ENCODE measurements at regions not wholly inside any gene's neighbourhood (a gene's known extent, or its start where the extent isn't known, plus 50 kb on each side); places are given as distances from the start of the nearest gene placed in this dataset.
"Not testable (repeated sequence)": the region's sequence is repeated elsewhere in the genome, so short reads cannot be mapped to it uniquely, and the experiment has no call there.

DNA sequence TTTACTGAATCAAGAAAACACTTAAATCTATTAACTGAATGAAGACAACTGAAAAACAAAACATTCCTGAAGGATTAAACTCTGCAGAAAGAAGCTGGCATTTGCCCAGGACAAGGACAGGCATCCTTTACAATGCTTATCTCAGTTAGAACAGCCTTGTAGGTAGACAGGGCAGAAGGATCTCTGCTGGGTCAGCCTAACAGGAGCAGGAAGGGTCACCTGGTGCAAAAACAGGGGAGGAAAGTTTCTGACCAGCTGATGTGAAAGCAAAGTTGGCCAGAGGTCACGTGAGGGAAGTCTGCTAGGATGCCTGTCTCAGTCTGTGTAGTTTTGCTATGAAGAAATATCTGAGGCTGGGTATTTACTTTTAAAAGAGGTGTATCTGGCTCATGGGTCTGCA is 348.6 kb downstream of the ANAPC1 start:
- CTCF ChIA-PET: no interaction called here
- POLR2A ChIA-PET (ENCODE audit: unreplicated experiment): no interaction called here
- Histone ChIP-seq H3F3A (ENCODE audit: low read length, unreplicated experiment) (no peaks in the 10 kb centered on the region), H3K9ac (ENCODE audit: low read length) (no peak overlapping the region), H3K4me3 (ENCODE audit: low read length) (no peak overlapping the region), H2AFZ (ENCODE audit: low read length) (no peak overlapping the region), H3K9me3 (ENCODE audit: low read length) (no peaks in the 10 kb centered on the region), H3K4me2 (ENCODE audit: low read length) (peak overlapping the region; percentile 10; the same call in 1 of the 2 replicates), H4K20me1 (ENCODE audit: low read length) (no peaks in the 10 kb centered on the region), H3K27me3 (ENCODE audit: low read length) (no peaks in the 10 kb centered on the region), H3K4me1 (ENCODE audit: insufficient read depth, low read length) (peaks cover 37% of the 10 kb centered on the region), H3K36me3 (ENCODE audit: low read depth, low read length) (no peaks in the 10 kb centered on the region), H3K9me2 (replicated peaks; ENCODE audit: low read length) (no peaks in the 10 kb centered on the region), H3K27ac (ENCODE audit: low read length) (peak overlapping the region; percentile 4), H3K79me2 (ENCODE audit: low read length) (no peaks in the 10 kb centered on the region)
- no TSS peak for BruUV-seq (replicated peaks)
- intact Hi-C loops (cut with micrococcal nuclease): no loop called here
- ATAC-seq (no peak), DNase-seq (peak; percentile 56)
- TF ChIP-seq, protein P1, sequence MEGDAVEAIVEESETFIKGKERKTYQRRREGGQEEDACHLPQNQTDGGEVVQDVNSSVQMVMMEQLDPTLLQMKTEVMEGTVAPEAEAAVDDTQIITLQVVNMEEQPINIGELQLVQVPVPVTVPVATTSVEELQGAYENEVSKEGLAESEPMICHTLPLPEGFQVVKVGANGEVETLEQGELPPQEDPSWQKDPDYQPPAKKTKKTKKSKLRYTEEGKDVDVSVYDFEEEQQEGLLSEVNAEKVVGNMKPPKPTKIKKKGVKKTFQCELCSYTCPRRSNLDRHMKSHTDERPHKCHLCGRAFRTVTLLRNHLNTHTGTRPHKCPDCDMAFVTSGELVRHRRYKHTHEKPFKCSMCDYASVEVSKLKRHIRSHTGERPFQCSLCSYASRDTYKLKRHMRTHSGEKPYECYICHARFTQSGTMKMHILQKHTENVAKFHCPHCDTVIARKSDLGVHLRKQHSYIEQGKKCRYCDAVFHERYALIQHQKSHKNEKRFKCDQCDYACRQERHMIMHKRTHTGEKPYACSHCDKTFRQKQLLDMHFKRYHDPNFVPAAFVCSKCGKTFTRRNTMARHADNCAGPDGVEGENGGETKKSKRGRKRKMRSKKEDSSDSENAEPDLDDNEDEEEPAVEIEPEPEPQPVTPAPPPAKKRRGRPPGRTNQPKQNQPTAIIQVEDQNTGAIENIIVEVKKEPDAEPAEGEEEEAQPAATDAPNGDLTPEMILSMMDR (conservative IDR thresholded peaks at IDR 0.05; ENCODE audit: low read depth, low read length): no peak
- TF ChIP-seq EZH2 (IDR thresholded peaks at IDR 0.05; ENCODE audit: low read length, unreplicated experiment) (no peak), EZH2phosphoT487 (IDR thresholded peaks at IDR 0.05; ENCODE audit: borderline replicate concordance, low read length) (no peak)

DNA sequence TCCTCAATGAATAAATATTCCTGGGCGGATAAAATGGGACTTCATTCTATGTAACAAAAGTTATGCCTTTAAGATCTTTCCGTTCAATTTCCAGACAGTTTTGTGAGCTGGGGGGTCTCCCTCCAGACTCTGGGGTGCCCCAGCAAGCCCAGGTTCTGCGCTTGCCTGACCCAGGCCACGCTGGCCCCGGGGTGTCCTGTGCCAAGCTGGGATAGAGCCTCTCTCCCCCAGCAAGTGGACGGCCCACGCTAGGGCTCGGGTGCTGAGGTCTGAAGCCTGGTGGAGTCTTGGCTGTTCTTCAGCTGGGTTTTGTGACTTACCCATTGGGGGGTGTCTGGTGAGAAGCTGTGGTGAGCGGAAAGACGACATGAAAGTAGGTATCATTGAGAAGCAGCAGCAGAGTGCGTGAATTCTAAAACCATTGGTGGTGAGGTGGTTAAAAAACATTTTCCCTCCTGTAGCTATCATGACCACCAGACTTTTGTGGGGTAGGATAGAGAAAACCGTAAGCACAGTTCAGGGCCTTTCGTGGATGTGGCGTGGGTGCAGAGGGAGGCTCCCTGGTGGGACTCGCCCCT is 346.8 kb downstream of the ANAPC1 start:
- no peaks in the 10 kb centered on the region for H3K36me3 ChIP-seq (ENCODE audit: low read depth, low read length)
- H3K27ac ChIP-seq (ENCODE audit: low read length): peak overlapping the region; percentile 33
- POLR2A ChIA-PET (ENCODE audit: unreplicated experiment): no interaction called here

DNA sequence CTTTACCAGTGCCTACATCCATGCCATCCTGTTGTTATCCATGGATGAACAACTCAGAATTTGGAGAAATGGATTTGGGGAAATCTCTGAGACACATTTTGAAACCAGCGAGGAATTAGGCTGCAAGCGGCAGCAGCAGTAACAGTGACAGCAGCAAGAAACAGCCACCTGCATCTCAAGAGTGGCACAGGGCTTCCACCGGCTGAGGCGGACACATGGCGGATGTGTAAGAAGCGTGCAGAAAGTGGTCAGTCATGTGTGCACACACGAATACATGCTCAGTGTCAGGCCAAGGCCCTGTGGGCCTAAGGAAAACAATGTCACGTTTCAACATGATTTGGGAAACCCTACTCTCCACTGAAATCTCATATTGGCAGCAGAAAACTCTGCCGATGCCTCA is 344.0 kb downstream of the ANAPC1 start:
- BruUV-seq (replicated peaks); H2AFZ ChIP-seq (ENCODE audit: low read length); POLR2A ChIA-PET (ENCODE audit: unreplicated experiment); intact Hi-C loops (cut with micrococcal nuclease); H3K27me3 ChIP-seq (ENCODE audit: low read length); H3K9me3 ChIP-seq (ENCODE audit: low read length); H3F3A ChIP-seq (ENCODE audit: low read length, unreplicated experiment); H3K36me3 ChIP-seq (ENCODE audit: low read depth, low read length); H3K4me3 ChIP-seq (ENCODE audit: low read length); H4K20me1 ChIP-seq (ENCODE audit: low read length); CTCF ChIA-PET; H3K9me2 ChIP-seq (replicated peaks; ENCODE audit: low read length); H3K79me2 ChIP-seq (ENCODE audit: low read length); ATAC-seq; H3K27ac ChIP-seq (ENCODE audit: low read length); H3K9ac ChIP-seq (ENCODE audit: low read length); H3K4me2 ChIP-seq (ENCODE audit: low read length); DNase-seq: not testable (repeated sequence)
- H3K4me1 ChIP-seq (ENCODE audit: insufficient read depth, low read length): peaks cover 24% of the 10 kb centered on the region

More for the DNA sequence above, 346.8 kb downstream of the ANAPC1 start:
- no peaks in the 10 kb centered on the region for H3K9me2 ChIP-seq (replicated peaks; ENCODE audit: low read length)
- intact Hi-C loops (cut with micrococcal nuclease): no loop called here
- peaks cover 37% of the 10 kb centered on the region for H3K4me1 ChIP-seq (ENCODE audit: insufficient read depth, low read length)
- no TSS peak for BruUV-seq (replicated peaks)
- H3K27me3 ChIP-seq (ENCODE audit: low read length): no peaks in the 10 kb centered on the region
- no peak overlapping the region for H3K9ac ChIP-seq (ENCODE audit: low read length)
- no peak overlapping the region for H2AFZ ChIP-seq (ENCODE audit: low read length)
- H4K20me1 ChIP-seq (ENCODE audit: low read length): no peaks in the 10 kb centered on the region
- no peak for TF ChIP-seq EZH2 (IDR thresholded peaks at IDR 0.05; ENCODE audit: low read length, unreplicated experiment)
- TF ChIP-seq, protein P1 (conservative IDR thresholded peaks at IDR 0.05; ENCODE audit: low read depth, low read length): no peak
- no peak for TF ChIP-seq EZH2phosphoT487 (IDR thresholded peaks at IDR 0.05; ENCODE audit: borderline replicate concordance, low read length)
- no peaks in the 10 kb centered on the region for H3K79me2 ChIP-seq (ENCODE audit: low read length)
- no peaks in the 10 kb centered on the region for H3K9me3 ChIP-seq (ENCODE audit: low read length)
- CTCF ChIA-PET: no interaction called here
- no peak for DNase-seq
- peak overlapping the region; percentile 59 for H3K4me2 ChIP-seq (ENCODE audit: low read length)
- no peak overlapping the region for H3K4me3 ChIP-seq (ENCODE audit: low read length)
- ATAC-seq: no peak
- no peaks in the 10 kb centered on the region for H3F3A ChIP-seq (ENCODE audit: low read length, unreplicated experiment)

DNA sequence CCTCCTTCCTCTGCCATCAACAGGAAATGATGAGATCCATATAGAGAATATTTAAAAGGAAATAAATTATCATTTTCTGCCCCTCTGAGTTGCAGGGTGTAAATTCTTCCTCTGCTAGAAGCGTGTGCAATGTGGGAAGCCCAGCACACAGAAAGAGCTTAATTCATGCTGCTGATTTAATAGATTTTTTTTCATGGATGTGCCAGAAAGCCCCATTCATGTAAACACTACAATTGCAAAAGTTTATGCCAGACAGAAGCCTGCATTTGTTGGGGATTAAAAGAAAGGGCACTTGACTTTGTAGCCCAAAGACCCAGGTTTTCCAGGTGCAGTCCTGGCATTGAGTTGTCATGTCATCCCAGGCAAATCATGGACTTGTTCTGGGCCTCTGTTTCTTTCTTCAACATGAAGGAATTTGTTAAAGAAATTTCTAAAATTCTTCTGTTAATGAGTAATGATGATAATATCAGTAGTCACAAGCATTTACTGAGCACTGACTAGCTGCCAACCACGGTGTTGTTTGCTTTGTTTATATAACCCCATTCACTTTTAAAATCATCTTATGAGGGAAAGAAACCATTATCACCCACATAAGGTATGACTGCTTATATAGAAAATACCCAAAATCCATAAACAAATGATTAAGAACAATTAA is 341.7 kb downstream of the ANAPC1 start:
- H3K27ac ChIP-seq (ENCODE audit: low read length); POLR2A ChIA-PET (ENCODE audit: unreplicated experiment): not testable (repeated sequence)

DNA sequence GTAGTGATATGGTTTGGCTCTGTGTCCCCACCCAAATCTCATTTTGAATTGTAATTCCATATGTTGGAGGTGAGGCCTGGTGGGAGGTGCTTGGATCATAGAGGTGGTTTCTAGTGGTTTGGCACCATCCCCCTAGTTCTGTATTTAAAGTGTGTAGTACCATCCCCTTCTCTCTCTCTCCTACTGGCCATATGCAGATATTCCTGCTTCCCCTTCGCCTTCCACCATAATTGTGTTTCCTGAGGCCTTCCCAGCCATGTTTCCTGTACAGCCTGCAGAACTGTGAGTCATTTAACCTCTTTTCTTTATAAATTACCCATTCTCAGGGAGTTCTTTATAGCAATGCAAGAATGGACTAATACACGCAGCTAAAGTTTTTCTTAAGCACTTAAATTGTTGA is 340.0 kb downstream of the ANAPC1 start:
- not testable (repeated sequence) for H3K79me2 ChIP-seq (ENCODE audit: low read length)

More for the DNA sequence above, 341.7 kb downstream of the ANAPC1 start:
- H3K4me3 ChIP-seq (ENCODE audit: low read length); H2AFZ ChIP-seq (ENCODE audit: low read length); H3K79me2 ChIP-seq (ENCODE audit: low read length); H4K20me1 ChIP-seq (ENCODE audit: low read length); H3K9me2 ChIP-seq (replicated peaks; ENCODE audit: low read length); H3K9ac ChIP-seq (ENCODE audit: low read length); H3K36me3 ChIP-seq (ENCODE audit: low read depth, low read length); H3K4me2 ChIP-seq (ENCODE audit: low read length); H3F3A ChIP-seq (ENCODE audit: low read length, unreplicated experiment); H3K9me3 ChIP-seq (ENCODE audit: low read length); H3K4me1 ChIP-seq (ENCODE audit: insufficient read depth, low read length); intact Hi-C loops (cut with micrococcal nuclease); H3K27me3 ChIP-seq (ENCODE audit: low read length); BruUV-seq (replicated peaks); CTCF ChIA-PET: not testable (repeated sequence)
- DNase-seq: peak; percentile 56
- peak; percentile 48 for ATAC-seq

More for the DNA sequence above, 340.0 kb downstream of the ANAPC1 start:
- ATAC-seq; DNase-seq; BruUV-seq (replicated peaks); H3K36me3 ChIP-seq (ENCODE audit: low read depth, low read length); H3K9ac ChIP-seq (ENCODE audit: low read length); H3F3A ChIP-seq (ENCODE audit: low read length, unreplicated experiment); H3K9me3 ChIP-seq (ENCODE audit: low read length); H4K20me1 ChIP-seq (ENCODE audit: low read length); intact Hi-C loops (cut with micrococcal nuclease); H3K4me2 ChIP-seq (ENCODE audit: low read length); CTCF ChIA-PET; H2AFZ ChIP-seq (ENCODE audit: low read length); H3K27ac ChIP-seq (ENCODE audit: low read length); H3K9me2 ChIP-seq (replicated peaks; ENCODE audit: low read length); H3K4me3 ChIP-seq (ENCODE audit: low read length); POLR2A ChIA-PET (ENCODE audit: unreplicated experiment); H3K27me3 ChIP-seq (ENCODE audit: low read length); H3K4me1 ChIP-seq (ENCODE audit: insufficient read depth, low read length): not testable (repeated sequence)

Measured in PC-3 (cell line).